ENCODE measurements at regions not wholly inside any gene's neighbourhood (a gene's known extent, or its start where the extent isn't known, plus 50 kb on each side); places are given as distances from the start of the nearest gene placed in this dataset.

GRCh38 chr20:6838181-6838826 lies 70.8 kb downstream of the BMP2 start:
- DNase-seq (ENCODE audit: low read depth in 1 of 2, low spot score in 1 of 2), result no peak
- Histone ChIP-seq H3K36me3 (no peaks in the 10 kb centered on the region), H3K9me3 (ENCODE audit: low read depth) (no peaks in the 10 kb centered on the region), H3K4me1 (ENCODE audit: low read depth) (no peaks in the 10 kb centered on the region), H3K27me3 (no peaks in the 10 kb centered on the region), H3K27ac (no peak overlapping the region), H3K4me3 (no peak overlapping the region)
- no peak for TF ChIP-seq CTCF (IDR thresholded peaks at IDR 0.05; ENCODE audit: low read depth, low read length)

- Histone ChIP-seq H3K27me3 (no peaks in the 10 kb centered on the region), H3K4me3 (no peak overlapping the region), H3K27ac (no peak overlapping the region), H3K4me1 (ENCODE audit: low read depth) (no peaks in the 10 kb centered on the region), H3K9me3 (ENCODE audit: low read depth) (no peaks in the 10 kb centered on the region), H3K36me3 (no peaks in the 10 kb centered on the region)
- no peak for TF ChIP-seq CTCF (IDR thresholded peaks at IDR 0.05; ENCODE audit: low read depth, low read length)
- no peak for DNase-seq (ENCODE audit: low read depth in 1 of 2, low spot score in 1 of 2)
Observed at GRCh38 chr20:6841128-6841527, 73.6 kb downstream of the BMP2 start.

- H3K27me3 ChIP-seq, result no peaks in the 10 kb centered on the region
- H3K36me3 ChIP-seq, result no peaks in the 10 kb centered on the region
- no peak for DNase-seq (ENCODE audit: low read depth in 1 of 2, low spot score in 1 of 2)
- no peak for TF ChIP-seq CTCF (IDR thresholded peaks at IDR 0.05; ENCODE audit: low read depth, low read length)
- no peak overlapping the region for H3K27ac ChIP-seq
- no peaks in the 10 kb centered on the region for H3K9me3 ChIP-seq (ENCODE audit: low read depth)
- H3K4me3 ChIP-seq, result no peak overlapping the region
- H3K4me1 ChIP-seq (ENCODE audit: low read depth), result no peaks in the 10 kb centered on the region
Observed at GRCh38 chr20:6845141-6845540, 77.7 kb downstream of the BMP2 start.

- Histone ChIP-seq H3K9me3 (ENCODE audit: low read depth) (no peaks in the 10 kb centered on the region), H3K4me3 (no peak overlapping the region), H3K4me1 (ENCODE audit: low read depth) (no peaks in the 10 kb centered on the region), H3K36me3 (no peaks in the 10 kb centered on the region), H3K27me3 (no peaks in the 10 kb centered on the region), H3K27ac (no peak overlapping the region)
- no peak for TF ChIP-seq CTCF (IDR thresholded peaks at IDR 0.05; ENCODE audit: low read depth, low read length)
- no peak for DNase-seq (ENCODE audit: low read depth in 1 of 2, low spot score in 1 of 2)
Observed at GRCh38 chr20:6848041-6848440, 80.6 kb downstream of the BMP2 start.

GRCh38 chr20:6848992-6849391 lies 81.5 kb downstream of the BMP2 start:
- Histone ChIP-seq H3K4me3 (no peak overlapping the region), H3K9me3 (ENCODE audit: low read depth) (no peaks in the 10 kb centered on the region), H3K4me1 (ENCODE audit: low read depth) (no peaks in the 10 kb centered on the region), H3K27ac (no peak overlapping the region), H3K27me3 (no peaks in the 10 kb centered on the region), H3K36me3 (no peaks in the 10 kb centered on the region)
- DNase-seq (ENCODE audit: low read depth in 1 of 2, low spot score in 1 of 2), result no peak
- TF ChIP-seq CTCF (IDR thresholded peaks at IDR 0.05; ENCODE audit: low read depth, low read length), result no peak

Data from cardiac muscle cell (in vitro differentiated cells and primary cell).